ENCODE measurements at regions not wholly inside any gene's neighbourhood (a gene's known extent, or its start where the extent isn't known, plus 50 kb on each side); places are given as distances from the start of the nearest gene placed in this dataset.

DNA sequence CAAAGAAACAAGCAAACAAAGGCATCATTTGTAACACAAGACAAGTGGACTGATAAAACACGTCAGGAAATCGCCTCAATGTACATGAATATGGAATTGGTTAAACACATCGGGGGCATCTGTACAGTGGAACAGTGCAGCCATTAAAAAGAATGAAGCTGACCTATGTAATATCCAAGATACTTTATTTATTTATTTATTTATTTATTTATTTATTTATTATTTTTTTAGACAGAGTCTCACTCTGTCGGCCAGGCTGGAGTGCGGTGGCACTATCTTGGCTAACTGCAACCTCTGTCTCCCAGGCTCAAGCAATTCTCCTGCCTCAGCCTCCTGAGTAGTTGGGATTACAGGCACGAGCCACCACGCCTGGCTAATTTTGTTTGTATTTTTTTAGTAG is 75.4 kb upstream of the SLC45A1 start:
- TF ChIP-seq, protein P1, sequence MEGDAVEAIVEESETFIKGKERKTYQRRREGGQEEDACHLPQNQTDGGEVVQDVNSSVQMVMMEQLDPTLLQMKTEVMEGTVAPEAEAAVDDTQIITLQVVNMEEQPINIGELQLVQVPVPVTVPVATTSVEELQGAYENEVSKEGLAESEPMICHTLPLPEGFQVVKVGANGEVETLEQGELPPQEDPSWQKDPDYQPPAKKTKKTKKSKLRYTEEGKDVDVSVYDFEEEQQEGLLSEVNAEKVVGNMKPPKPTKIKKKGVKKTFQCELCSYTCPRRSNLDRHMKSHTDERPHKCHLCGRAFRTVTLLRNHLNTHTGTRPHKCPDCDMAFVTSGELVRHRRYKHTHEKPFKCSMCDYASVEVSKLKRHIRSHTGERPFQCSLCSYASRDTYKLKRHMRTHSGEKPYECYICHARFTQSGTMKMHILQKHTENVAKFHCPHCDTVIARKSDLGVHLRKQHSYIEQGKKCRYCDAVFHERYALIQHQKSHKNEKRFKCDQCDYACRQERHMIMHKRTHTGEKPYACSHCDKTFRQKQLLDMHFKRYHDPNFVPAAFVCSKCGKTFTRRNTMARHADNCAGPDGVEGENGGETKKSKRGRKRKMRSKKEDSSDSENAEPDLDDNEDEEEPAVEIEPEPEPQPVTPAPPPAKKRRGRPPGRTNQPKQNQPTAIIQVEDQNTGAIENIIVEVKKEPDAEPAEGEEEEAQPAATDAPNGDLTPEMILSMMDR (conservative IDR thresholded peaks at IDR 0.05), result no peak
- no peak for TF ChIP-seq ZFX (IDR thresholded peaks at IDR 0.05)
